ENCODE measurements at regions not wholly inside any gene's neighbourhood (a gene's known extent, or its start where the extent isn't known, plus 50 kb on each side); places are given as distances from the start of the nearest gene placed in this dataset.

DNA sequence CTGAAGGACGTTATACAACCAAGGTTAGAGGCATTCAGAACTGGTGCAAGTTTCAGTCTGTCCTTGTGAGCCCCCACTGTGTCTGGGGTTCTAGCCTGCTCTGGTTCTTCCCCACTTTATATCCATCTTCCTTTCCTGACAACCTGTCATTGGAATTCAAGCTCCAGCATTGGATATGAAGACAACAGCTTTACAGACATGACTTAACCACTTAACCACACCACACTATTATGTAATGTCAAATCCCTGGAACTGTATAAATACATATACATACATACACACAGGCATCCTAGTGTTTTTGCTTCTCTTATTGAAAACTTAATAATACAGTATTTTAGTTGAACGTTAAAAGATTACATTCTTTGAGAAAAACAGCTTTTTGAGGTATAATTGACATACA, 217.9 kb upstream of the SGK1 start:
- TF ChIP-seq, protein P1, sequence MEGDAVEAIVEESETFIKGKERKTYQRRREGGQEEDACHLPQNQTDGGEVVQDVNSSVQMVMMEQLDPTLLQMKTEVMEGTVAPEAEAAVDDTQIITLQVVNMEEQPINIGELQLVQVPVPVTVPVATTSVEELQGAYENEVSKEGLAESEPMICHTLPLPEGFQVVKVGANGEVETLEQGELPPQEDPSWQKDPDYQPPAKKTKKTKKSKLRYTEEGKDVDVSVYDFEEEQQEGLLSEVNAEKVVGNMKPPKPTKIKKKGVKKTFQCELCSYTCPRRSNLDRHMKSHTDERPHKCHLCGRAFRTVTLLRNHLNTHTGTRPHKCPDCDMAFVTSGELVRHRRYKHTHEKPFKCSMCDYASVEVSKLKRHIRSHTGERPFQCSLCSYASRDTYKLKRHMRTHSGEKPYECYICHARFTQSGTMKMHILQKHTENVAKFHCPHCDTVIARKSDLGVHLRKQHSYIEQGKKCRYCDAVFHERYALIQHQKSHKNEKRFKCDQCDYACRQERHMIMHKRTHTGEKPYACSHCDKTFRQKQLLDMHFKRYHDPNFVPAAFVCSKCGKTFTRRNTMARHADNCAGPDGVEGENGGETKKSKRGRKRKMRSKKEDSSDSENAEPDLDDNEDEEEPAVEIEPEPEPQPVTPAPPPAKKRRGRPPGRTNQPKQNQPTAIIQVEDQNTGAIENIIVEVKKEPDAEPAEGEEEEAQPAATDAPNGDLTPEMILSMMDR (IDR thresholded peaks at IDR 0.05) = no peak
- no peak for TF ChIP-seq POLR2A (IDR thresholded peaks at IDR 0.05)
- intact Hi-C loops (cut with DNase I; ENCODE audit: low total_unique reads) = no loop called here
- Histone ChIP-seq H3K4me1 (no peaks in the 10 kb centered on the region), H3K27me3 (no peaks in the 10 kb centered on the region), H3K36me3 (no peaks in the 10 kb centered on the region), H3K9me3 (no peaks in the 10 kb centered on the region), H3K27ac (no peak overlapping the region), H3K4me3 (no peak overlapping the region)
- DNase-seq = no peak

DNA sequence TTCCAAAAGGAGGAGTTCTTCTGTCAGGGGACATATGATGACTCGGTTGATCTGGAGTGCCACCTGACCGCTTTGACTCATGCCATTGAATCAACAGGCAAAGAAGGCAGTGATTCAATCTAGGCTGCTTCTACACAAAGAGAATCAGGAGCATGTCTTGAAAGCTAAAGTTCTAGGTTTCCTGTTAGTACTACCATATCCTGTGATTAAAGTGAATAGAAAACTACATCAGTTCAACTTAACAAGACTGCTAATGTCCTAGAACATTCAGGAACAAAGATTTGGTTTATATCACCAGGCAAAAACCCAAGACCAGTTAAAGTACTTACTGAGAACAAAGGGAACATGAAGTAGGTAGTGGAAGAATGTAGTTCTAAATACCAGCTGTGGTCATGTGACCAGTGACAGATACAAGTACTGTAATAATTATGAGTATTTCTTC, 216.8 kb upstream of the SGK1 start:
- no peak for DNase-seq
- intact Hi-C loops (cut with DNase I; ENCODE audit: low total_unique reads) = no loop called here
- no peak overlapping the region for H3K27ac ChIP-seq

DNA sequence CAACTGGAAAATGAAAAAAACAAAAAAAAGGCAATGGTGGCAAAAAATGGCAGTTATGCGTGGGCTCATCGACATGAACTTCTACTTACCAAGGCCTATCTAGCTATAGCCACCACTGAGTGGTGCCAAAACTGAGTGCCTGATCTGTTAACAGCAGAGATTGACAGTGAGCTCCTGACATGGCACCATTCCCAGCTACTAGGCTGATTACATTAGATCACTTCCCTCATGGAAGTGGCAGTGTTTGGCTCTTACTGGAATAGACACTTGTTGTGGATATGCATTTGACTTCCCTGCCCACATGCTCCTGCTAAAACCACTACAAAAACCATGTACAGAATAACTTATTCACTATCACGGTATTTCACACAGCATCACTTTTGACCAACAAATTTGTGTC, 216.1 kb upstream of the SGK1 start:
- no peak for DNase-seq
- Histone ChIP-seq H3K4me1 (no peaks in the 10 kb centered on the region), H3K27me3 (no peaks in the 10 kb centered on the region), H3K36me3 (no peaks in the 10 kb centered on the region), H3K27ac (no peak overlapping the region), H3K4me3 (no peak overlapping the region), H3K9me3 (no peaks in the 10 kb centered on the region)
- intact Hi-C loops (cut with DNase I; ENCODE audit: low total_unique reads) = no loop called here
- TF ChIP-seq POLR2A (IDR thresholded peaks at IDR 0.05) = no peak
- TF ChIP-seq, protein P1 (IDR thresholded peaks at IDR 0.05) = no peak

More for the DNA sequence above, 216.8 kb upstream of the SGK1 start:
- H3K4me1 ChIP-seq = no peaks in the 10 kb centered on the region
- no peaks in the 10 kb centered on the region for H3K36me3 ChIP-seq
- H3K4me3 ChIP-seq = no peak overlapping the region
- H3K27me3 ChIP-seq = no peaks in the 10 kb centered on the region
- no peaks in the 10 kb centered on the region for H3K9me3 ChIP-seq
- TF ChIP-seq, protein P1 (IDR thresholded peaks at IDR 0.05) = no peak
- TF ChIP-seq POLR2A (IDR thresholded peaks at IDR 0.05) = no peak

DNA sequence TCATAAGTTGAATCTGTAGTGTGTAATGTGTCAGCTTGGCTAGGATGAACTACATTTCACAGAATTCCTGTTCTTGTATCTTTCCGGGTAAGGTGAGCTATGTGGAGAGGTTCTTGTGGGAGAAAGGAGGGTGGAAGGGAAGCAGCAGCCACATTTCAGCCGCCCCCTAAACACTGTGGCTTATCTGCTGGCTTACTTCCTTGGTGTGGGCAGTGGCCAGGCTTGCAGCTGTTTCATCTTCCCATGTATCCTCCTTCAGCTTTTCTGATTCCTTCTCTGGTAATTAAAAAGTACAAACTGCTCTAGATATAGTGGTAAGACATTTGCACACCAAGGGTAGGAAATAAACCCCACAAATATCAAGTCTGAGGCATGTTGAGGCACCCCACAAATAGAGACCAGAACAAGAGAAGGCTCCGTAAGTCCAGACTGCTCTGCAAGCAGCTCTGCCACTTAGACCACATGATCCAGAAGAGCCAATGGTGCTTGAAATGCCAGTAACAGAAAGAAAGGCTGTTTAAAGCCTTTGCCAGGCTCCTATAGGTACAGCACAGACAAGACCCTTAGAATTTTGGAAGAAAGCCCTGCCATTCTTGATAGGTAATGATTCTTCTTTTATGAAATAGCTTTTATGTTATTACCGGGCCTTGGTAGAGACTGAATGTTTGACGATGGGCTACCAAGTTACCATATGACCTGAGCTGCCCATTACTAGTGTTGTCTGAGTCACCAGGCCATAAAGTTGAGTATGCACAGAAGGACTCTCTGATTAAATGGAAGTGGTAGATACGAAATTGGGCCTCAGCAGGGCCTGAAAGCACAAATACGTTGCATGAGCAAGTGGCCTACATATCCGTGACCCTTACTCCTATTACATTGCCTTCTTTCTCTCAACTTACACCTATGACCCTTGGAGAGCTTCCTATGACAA, 215.0 kb upstream of the SGK1 start:
- TF ChIP-seq, protein P1 (IDR thresholded peaks at IDR 0.05) = no peak
- no peak for TF ChIP-seq POLR2A (IDR thresholded peaks at IDR 0.05)
- intact Hi-C loops (cut with DNase I; ENCODE audit: low total_unique reads) = no loop called here
- Histone ChIP-seq H3K27ac (peak overlapping the region in 1 of 2 donors; percentile 51), H3K4me3 (no peak overlapping the region), H3K4me1 (no peaks in the 10 kb centered on the region), H3K27me3 (no peaks in the 10 kb centered on the region), H3K36me3 (no peaks in the 10 kb centered on the region), H3K9me3 (no peaks in the 10 kb centered on the region)
- no peak for DNase-seq

DNA sequence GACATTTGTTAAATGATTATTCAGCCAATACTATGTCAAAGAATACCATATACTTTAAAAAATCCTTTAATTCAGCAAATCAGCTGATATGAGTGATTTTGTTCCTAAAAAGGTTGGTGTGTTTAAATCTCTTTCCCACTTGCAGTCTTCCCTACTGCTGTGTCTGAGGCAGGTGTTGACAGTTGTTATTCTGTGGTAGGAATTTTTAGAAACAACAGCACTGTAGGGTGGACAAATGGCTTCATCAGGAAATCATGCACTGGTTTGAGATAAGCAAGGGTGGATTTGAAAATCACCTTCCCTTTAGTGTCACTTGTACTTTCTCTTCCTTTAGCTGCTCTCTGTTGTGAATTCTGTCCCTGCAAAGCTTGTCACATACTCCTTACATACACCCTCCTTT, 213.7 kb upstream of the SGK1 start:
- Histone ChIP-seq H3K4me3 (no peak overlapping the region), H3K27me3 (no peaks in the 10 kb centered on the region), H3K4me1 (no peaks in the 10 kb centered on the region), H3K36me3 (no peaks in the 10 kb centered on the region), H3K27ac (no peak overlapping the region), H3K9me3 (no peaks in the 10 kb centered on the region)
- no peak for TF ChIP-seq POLR2A (IDR thresholded peaks at IDR 0.05)
- TF ChIP-seq, protein P1 (IDR thresholded peaks at IDR 0.05) = no peak
- DNase-seq = no peak
- intact Hi-C loops (cut with DNase I; ENCODE audit: low total_unique reads) = no loop called here

Data from uterus (tissue), 3 donors.